CD14-positive monocyte (primary cell): ENCODE measurements at regions not wholly inside any gene's neighbourhood (a gene's known extent, or its start where the extent isn't known, plus 50 kb on each side); places are given as distances from the start of the nearest gene placed in this dataset.

Experiments used
- DNase-seq, 3 donors: peaks; one replicate each; pipeline ENCODE4 v3.0.0-alpha.2; 2011 to 2022
- H2AFZ ChIP-seq: 2 replicates; pipeline ENCODE4 v1.6.0; 2012; ENCODE audit warnings: mild to moderate bottlenecking, low read depth, low read length, inconsistent platforms; ENCODE audit not compliant: insufficient read depth, poor library complexity, severe bottlenecking
- H3K27ac ChIP-seq, 2 donors: 1 replicate in 1 of 2; 2 replicates in 1 of 2; pipeline ENCODE4 v1.5.1; 2012 to 2013; ENCODE audit warnings: low read length in 2 of 2, control low read depth in 1 of 2, inconsistent platforms in 1 of 2, low read depth in 1 of 2, mild to moderate bottlenecking in 1 of 2
- H3K27me3 ChIP-seq, 2 donors: one replicate each; pipeline versions ENCODE4 v1.6.0 to v1.6.1; 2011 to 2013; ENCODE audit warnings: low read length in 2 of 2; ENCODE audit not compliant: control insufficient read depth in 2 of 2, insufficient read depth in 2 of 2
- H3K36me3 ChIP-seq, 2 donors: replicated peaks in 1 of 2; 1 replicate in 1 of 2; 2 replicates in 1 of 2; pipeline versions ENCODE4 v1.5.1 to v1.6.1; 2012 to 2013; ENCODE audit warnings: low read length in 2 of 2, control low read depth in 1 of 2, inconsistent platforms in 1 of 2, mild to moderate bottlenecking in 1 of 2; ENCODE audit not compliant: insufficient read depth in 2 of 2, control insufficient read depth in 1 of 2
- H3K4me1 ChIP-seq, 2 donors: 1 replicate in 1 of 2; 2 replicates in 1 of 2; pipeline versions ENCODE4 v1.5.1 to v1.6.1; 2012 to 2013; ENCODE audit warnings: low read length in 2 of 2, control low read depth in 1 of 2, inconsistent platforms in 1 of 2, mild to moderate bottlenecking in 1 of 2, moderate library complexity in 1 of 2; ENCODE audit not compliant: insufficient read depth in 2 of 2, control insufficient read depth in 1 of 2
- H3K4me2 ChIP-seq: replicated peaks from 2 replicates; pipeline ENCODE3; 2012; ENCODE audit warnings: low read length, moderate library complexity, mild to moderate bottlenecking; ENCODE audit not compliant: poor library complexity, severe bottlenecking; ENCODE audit errors: extremely low read depth
- H3K4me3 ChIP-seq, 3 experiments: fragments of 200-600 bp in 1 of 3; sonication (generic) in 1 of 3; replicated peaks in 1 of 3; 1 replicate in 2 of 3; 2 replicates in 1 of 3; pipeline ENCODE4 v1.5.1; 2011 to 2013; ENCODE audit warnings: low read length in 3 of 3, mild to moderate bottlenecking in 3 of 3, control low read depth in 2 of 3, low read depth in 2 of 3, inconsistent platforms in 1 of 3, moderate library complexity in 1 of 3
- H3K79me2 ChIP-seq: 2 replicates; pipeline ENCODE4 v1.6.0; 2012; ENCODE audit warnings: mild to moderate bottlenecking, control low read depth, inconsistent platforms, low read length, moderate library complexity; ENCODE audit not compliant: insufficient read depth
- H3K9ac ChIP-seq: 2 replicates; pipeline ENCODE4 v1.6.0; 2017; ENCODE audit warnings: low read length, mild to moderate bottlenecking; ENCODE audit not compliant: insufficient read depth, poor library complexity, severe bottlenecking
- H3K9me3 ChIP-seq, 2 donors: replicated peaks in 1 of 2; 1 replicate in 1 of 2; 2 replicates in 1 of 2; pipeline versions ENCODE4 v1.5.1 to v1.6.1; 2012 to 2013; ENCODE audit warnings: low read length in 2 of 2, control low read depth in 1 of 2; ENCODE audit not compliant: control insufficient read depth in 1 of 2, insufficient read depth in 1 of 2
- H4K20me1 ChIP-seq: 2 replicates; pipeline ENCODE4 v1.6.0; 2012; ENCODE audit warnings: mild to moderate bottlenecking, low read length, control low read depth, moderate library complexity; ENCODE audit not compliant: insufficient read depth
- H3K27ac Mint-ChIP-seq, 7 donors: one replicate each; pipeline ENCODE4 v1.8.0; 2020; ENCODE audit warnings: mild to moderate bottlenecking in 7 of 7, mixed read lengths in 7 of 7, moderate library complexity in 6 of 7, inconsistent platforms in 2 of 7
- H3K27me3 Mint-ChIP-seq, 3 donors: one replicate each; pipeline ENCODE4 v1.8.0; 2021 to 2022; ENCODE audit warnings: low read depth in 3 of 3, mild to moderate bottlenecking in 3 of 3, mixed read lengths in 3 of 3, moderate library complexity in 3 of 3, inconsistent platforms in 1 of 3
- H3K36me3 Mint-ChIP-seq, 2 donors: one replicate each; pipeline ENCODE4 v1.8.0; 2020; ENCODE audit warnings: mixed read lengths in 2 of 2, inconsistent platforms in 1 of 2, mild to moderate bottlenecking in 1 of 2
- H3K4me1 Mint-ChIP-seq: one replicate; pipeline ENCODE4 v1.8.0; 2020; ENCODE audit warnings: mild to moderate bottlenecking, mixed read lengths
- H3K4me3 Mint-ChIP-seq, 2 donors: one replicate each; pipeline ENCODE4 v1.8.0; 2020; ENCODE audit warnings: mild to moderate bottlenecking in 2 of 2, mixed read lengths in 2 of 2, moderate library complexity in 1 of 2
- H3K9me3 Mint-ChIP-seq, 7 donors: one replicate each; pipeline ENCODE4 v1.8.0; 2020 to 2022; ENCODE audit warnings: mixed read lengths in 7 of 7, mild to moderate bottlenecking in 6 of 7, moderate library complexity in 6 of 7, inconsistent platforms in 2 of 7
- WGBS: methylation state at CpG from one replicate; pipeline ENCODE4 v1.1.5; 2013; ENCODE audit warnings: missing lambda C conversion rate; ENCODE audit not compliant: insufficient coverage; 5-methylcytosine and 5-hydroxymethylcytosine counted together
- intact Hi-C, 2 donors: fragments of 100-400 bp; cut with micrococcal nuclease; formaldehyde crosslinking; loops; one replicate each; pipeline versions ENCODE4 v1.15.0 to v1.15.1; 2023
- TF ChIP-seq, protein P1 (sequence below): fragments of 200-600 bp; IDR thresholded peaks from one replicate; pipeline ENCODE4 v1.8.0; 2022; ENCODE audit warnings: antibody characterized with exemption, mild to moderate bottlenecking

DNA sequence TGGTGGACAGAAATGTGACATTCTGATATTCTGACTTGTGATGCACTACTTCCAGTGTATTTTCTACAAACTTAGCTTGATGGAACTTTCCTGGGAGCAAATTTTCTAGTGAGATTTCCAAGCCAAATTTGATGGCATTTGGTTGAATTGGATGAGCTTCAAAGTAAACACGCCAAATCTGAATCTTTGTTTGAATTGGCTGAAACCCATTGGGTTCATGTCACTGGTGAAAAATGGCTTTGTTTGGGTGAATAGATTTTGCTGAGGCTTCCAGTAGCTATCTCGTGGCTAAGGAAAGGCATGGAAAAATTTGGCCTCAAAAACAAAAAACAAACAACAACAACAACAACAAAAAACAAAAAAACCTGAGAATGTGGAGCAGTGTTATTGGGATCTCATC lies 271.1 kb upstream of the RPS23 start:
- Mint-ChIP-seq H3K4me1 (peaks cover 8% of the 10 kb centered on the region), H3K36me3 (no peaks in the 10 kb centered on the region), H3K27me3 (peaks cover 0 to 4% (median 2%) of the 10 kb centered on the region in 3 donors), H3K9me3 (peaks cover 0 to 8% (median 0%) of the 10 kb centered on the region in 7 donors), H3K27ac (no peak overlapping the region), H3K4me3 (no peak overlapping the region)
- H3K27ac ChIP-seq: no peak overlapping the region
- H3K27me3 ChIP-seq: no peaks in the 10 kb centered on the region
- no peak overlapping the region for H3K4me3 ChIP-seq
- no peak for DNase-seq
- no peaks in the 10 kb centered on the region for H3K36me3 ChIP-seq
- H3K9ac ChIP-seq: no peak overlapping the region
- H3K4me1 ChIP-seq: no peaks in the 10 kb centered on the region
- no peak overlapping the region for H2AFZ ChIP-seq
- intact Hi-C loops: no loop called here
- H3K9me3 ChIP-seq: peaks cover under 1 to 5% of the 10 kb centered on the region in 2 donors
- 88% methylated on average over 1 of the region's 2 CpGs for WGBS
- no peaks in the 10 kb centered on the region for H4K20me1 ChIP-seq
- no peaks in the 10 kb centered on the region for H3K79me2 ChIP-seq
- H3K4me2 ChIP-seq: no peak overlapping the region
- TF ChIP-seq, protein P1, sequence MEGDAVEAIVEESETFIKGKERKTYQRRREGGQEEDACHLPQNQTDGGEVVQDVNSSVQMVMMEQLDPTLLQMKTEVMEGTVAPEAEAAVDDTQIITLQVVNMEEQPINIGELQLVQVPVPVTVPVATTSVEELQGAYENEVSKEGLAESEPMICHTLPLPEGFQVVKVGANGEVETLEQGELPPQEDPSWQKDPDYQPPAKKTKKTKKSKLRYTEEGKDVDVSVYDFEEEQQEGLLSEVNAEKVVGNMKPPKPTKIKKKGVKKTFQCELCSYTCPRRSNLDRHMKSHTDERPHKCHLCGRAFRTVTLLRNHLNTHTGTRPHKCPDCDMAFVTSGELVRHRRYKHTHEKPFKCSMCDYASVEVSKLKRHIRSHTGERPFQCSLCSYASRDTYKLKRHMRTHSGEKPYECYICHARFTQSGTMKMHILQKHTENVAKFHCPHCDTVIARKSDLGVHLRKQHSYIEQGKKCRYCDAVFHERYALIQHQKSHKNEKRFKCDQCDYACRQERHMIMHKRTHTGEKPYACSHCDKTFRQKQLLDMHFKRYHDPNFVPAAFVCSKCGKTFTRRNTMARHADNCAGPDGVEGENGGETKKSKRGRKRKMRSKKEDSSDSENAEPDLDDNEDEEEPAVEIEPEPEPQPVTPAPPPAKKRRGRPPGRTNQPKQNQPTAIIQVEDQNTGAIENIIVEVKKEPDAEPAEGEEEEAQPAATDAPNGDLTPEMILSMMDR: no peak

DNA sequence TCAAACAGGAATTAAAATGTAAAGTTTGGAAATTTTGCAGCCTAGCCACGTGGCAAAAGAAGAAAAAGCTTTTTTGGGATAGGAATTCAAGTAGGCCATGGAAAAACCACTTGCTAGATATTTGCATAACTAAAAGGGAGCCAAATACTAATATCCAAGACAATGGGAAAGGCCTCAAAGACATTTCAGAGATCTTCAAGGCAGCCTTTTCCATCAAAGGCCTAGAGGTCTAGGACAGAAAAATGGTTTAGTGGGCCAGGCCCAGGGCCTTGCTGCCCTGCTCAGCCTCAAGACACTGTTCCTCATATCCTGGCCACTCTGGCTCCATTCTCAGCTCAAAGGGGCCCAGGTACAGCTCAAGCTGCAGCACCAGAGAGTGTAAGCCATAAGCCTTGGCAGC lies 265.9 kb upstream of the RPS23 start:
- peaks cover 5 to 7% of the 10 kb centered on the region in 2 donors for H3K9me3 ChIP-seq
- H3K36me3 ChIP-seq: no peaks in the 10 kb centered on the region
- H3K27ac ChIP-seq: no peak overlapping the region
- no peak overlapping the region for H3K9ac ChIP-seq
- H3K36me3 Mint-ChIP-seq: no peaks in the 10 kb centered on the region
- peaks cover 8% of the 10 kb centered on the region for H3K4me1 Mint-ChIP-seq
- H3K9me3 Mint-ChIP-seq: peaks cover 0 to 12% (median 2%) of the 10 kb centered on the region in 7 donors
- H3K4me3 Mint-ChIP-seq: no peak overlapping the region
- H3K27me3 Mint-ChIP-seq: peaks cover 0 to 5% (median 4%) of the 10 kb centered on the region in 3 donors
- no CpG with 5 or more reads among the region's 1 CpG for WGBS
- DNase-seq: no peak
- TF ChIP-seq, protein P1: no peak
- intact Hi-C loops: no loop called here
- H3K4me2 ChIP-seq: no peak overlapping the region
- H3K27me3 ChIP-seq: no peaks in the 10 kb centered on the region
- H3K4me3 ChIP-seq: no peak overlapping the region
- no peak overlapping the region for H2AFZ ChIP-seq
- H3K79me2 ChIP-seq: no peaks in the 10 kb centered on the region
- no peak overlapping the region for H3K27ac Mint-ChIP-seq
- H3K4me1 ChIP-seq: no peaks in the 10 kb centered on the region
- no peaks in the 10 kb centered on the region for H4K20me1 ChIP-seq
